NOMO-1 (cell line): ENCODE measurements at regions not wholly inside any gene's neighbourhood (a gene's known extent, or its start where the extent isn't known, plus 50 kb on each side); places are given as distances from the start of the nearest gene placed in this dataset.
"Not testable (repeated sequence)": the region's sequence is repeated elsewhere in the genome, so short reads cannot be mapped to it uniquely, and the experiment has no call there.

Experiments
- DNase-seq, 2 experiments: peaks; one replicate each; lab custom pipeline; 2025; ENCODE audit not compliant: unreplicated experiment in 2 of 2; lab: John Stamatoyannopoulos, UW

GRCh38 chr16:80263181-80263823, 277.5 kb upstream of the DYNLRB2 start:
- no peak for DNase-seq

DNA sequence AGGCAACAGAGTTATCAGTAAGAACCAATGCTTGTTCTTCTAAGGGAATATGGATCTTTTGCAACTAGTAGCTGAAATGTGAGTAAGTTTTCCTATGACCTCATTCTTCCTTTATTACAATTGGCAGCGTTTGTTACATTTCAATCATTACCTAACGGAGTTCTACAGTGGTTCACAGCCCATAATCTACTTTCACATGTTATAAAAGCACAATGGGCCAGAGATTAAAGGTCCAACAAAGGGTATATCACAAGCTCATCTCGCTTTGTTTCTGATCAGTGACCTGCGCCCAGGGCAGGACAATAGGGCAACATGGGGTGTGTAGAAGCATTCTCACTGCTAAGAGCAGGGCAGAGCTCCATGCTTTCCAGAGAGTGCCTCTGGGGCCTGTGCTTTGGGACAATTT, 279.9 kb upstream of the DYNLRB2 start:
- DNase-seq: no peak

DNA sequence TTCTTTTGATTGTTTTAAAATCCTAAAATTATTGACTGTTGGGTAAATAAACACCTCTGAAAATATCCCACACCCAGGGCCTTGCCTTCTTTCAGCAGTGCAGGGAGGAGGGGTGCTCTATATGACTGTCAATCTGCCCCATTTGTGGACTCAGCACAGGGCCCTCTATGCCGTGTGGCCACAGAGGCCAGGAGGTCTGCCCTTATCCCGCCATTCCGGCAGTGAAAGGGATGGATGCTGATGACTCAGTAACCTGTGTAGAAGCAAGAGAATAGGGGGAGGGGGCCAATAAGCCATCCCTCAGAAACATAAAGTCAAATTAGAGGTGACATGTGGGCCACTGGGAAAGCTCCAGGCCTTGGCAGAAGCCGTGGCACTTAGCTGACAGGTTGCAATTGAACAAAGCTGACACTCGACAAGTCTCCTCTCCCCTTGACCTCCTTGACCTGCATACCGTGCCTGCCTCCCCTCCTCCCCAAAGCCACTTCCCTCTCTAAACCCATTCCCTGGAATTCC, 281.4 kb upstream of the DYNLRB2 start:
- DNase-seq: no peak

GRCh38 chr16:80258407-80258806, 282.4 kb upstream of the DYNLRB2 start:
- DNase-seq: no peak

GRCh38 chr16:80254970-80255369, 285.8 kb upstream of the DYNLRB2 start:
- no peak for DNase-seq

- DNase-seq: no peak
Observed at GRCh38 chr16:80253741-80254140, 287.1 kb upstream of the DYNLRB2 start.

DNA sequence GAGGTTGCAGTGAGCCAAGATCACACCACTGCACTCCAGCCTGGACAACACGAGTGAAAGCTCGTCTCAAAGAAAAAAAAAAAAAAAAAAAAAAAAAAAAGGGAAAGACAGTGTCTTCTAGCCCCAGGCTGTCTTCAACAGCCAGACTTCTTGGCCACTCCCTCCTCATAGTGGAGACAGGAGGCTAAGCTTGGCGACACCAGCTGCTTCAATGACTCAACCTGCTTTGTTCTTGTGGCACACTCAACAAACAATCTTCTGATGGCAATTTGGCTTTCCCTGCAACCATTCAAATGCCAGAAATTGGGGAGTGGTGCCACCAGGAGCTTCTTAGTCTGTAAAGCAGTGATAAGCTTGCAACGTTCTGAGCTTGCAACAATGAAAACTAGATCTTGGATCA, 290.4 kb upstream of the DYNLRB2 start:
- DNase-seq: no peak

- not testable (repeated sequence) for DNase-seq
Observed at GRCh38 chr16:80243303-80243702, 297.5 kb upstream of the DYNLRB2 start.

DNA sequence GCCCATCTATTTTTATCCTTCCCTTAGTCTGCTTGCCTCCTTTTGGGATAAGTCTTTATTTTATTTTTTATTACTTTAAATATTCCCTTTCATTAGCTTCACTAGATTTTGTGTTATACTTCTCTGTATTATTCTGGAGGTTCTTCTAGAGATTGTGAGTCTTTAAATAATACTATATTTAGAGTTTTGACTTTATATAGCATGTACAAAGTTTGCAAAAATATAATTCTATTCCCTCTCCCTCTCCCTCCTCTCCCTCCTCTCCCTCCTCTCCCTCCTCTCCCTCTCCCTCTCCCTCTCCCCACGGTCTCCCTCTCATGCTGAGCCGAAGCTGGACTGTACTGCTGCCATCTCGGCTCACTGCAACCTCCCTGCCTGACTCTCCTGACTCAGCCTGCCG, 298.5 kb upstream of the DYNLRB2 start:
- DNase-seq: not testable (repeated sequence)

DNA sequence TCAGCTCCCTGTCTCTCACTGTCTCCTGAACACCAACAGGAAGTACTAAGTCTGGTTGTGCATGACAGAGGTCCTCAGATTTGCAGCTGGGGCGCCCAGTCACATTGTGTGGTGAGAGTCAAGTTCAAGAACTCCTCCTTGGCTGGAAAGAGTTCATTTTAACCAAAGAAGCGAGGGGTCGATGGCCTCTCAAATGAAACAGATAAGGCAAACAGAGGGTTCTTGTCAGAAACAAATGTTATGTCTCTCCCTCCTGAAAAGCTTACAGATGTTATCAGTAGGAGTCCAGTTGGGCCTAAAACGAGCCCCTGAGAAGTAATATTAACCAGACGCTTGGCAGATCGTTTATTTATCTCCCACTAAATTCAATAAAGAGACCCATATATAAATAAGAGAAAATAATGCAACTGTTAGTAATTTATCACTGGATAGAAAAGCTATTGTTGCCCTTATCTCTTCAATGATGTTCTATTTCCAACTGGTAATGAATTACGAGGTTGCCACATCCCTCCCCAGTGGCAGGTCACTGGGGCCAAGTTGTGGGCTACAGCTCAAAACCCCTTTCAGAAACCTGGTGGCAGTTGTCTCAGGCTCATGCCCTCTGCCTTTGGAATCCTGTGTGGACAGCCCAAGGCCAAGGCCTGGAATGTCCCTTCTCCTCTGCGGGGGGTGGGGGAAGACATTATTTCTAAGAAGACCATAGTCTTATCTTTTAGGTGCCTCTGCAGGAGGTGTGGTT, 307.5 kb upstream of the DYNLRB2 start:
- DNase-seq: no peak

DNA sequence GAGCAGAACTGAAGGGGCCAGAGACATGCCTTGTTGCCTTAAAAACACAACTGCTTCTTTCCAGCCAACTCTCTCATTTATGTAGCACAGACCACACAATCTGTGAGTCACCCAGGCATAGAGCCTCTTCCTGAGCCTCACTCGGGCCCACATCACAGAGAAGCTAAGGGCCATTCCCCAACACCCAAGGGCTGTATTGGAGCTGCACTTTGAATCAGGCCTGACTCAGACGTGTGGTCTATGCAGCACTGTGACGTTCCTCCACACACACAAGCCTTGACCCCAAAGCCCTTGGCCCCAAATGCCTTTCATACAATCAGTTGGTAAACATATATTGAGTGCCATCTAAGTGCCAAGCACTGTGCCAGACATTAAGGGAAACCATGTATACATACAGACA, 308.9 kb upstream of the DYNLRB2 start:
- no peak for DNase-seq

DNA sequence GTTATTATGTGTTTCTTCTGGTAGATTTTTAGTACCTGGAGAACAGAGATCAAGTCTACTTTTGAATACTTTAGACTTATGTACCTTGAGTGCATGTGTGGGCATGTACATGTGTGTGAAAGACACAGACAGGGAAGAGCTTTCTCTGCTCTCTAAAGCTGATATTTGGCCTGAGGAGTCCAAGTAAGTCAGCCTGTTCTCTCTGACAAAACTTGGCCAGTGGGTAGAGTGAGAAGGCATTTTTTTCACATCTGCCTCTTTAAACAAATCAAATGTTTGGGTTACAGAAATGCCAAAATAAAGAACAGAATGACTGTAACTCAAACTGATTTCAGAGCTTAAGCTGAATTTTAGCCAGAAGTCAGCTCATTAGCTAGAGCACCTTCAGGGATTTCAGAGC, 309.7 kb upstream of the DYNLRB2 start:
- no peak for DNase-seq

- DNase-seq: no peak
Observed at GRCh38 chr16:80230328-80231120, 310.3 kb upstream of the DYNLRB2 start.

GRCh38 chr16:80226499-80226898, 314.3 kb upstream of the DYNLRB2 start:
- DNase-seq: no peak

- DNase-seq: no peak
Observed at GRCh38 chr16:80210787-80211186, 330.0 kb upstream of the DYNLRB2 start.

- DNase-seq: no peak
Observed at GRCh38 chr16:80208743-80209142, 332.1 kb upstream of the DYNLRB2 start.

GRCh38 chr16:80208015-80208414, 332.8 kb upstream of the DYNLRB2 start:
- no peak for DNase-seq

DNA sequence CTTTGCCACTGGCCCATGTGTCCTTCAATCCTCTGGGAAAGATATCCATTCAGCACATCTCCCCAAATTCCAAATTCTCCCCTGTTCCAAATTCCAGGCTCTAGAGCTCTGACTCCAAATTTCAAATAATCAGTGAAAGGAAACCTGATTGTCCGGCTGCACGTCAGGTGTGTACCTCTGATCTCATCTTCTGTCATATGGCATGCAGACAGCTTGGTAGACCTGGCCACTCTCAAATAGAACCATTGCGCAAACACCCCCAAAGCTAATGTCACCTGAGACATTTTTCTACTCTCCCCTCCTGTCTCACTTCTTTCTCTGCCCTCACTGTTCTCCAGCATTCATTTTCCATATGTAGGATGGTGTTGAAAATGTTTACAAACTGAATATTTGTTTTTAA, 337.0 kb upstream of the DYNLRB2 start:
- no peak for DNase-seq

DNA sequence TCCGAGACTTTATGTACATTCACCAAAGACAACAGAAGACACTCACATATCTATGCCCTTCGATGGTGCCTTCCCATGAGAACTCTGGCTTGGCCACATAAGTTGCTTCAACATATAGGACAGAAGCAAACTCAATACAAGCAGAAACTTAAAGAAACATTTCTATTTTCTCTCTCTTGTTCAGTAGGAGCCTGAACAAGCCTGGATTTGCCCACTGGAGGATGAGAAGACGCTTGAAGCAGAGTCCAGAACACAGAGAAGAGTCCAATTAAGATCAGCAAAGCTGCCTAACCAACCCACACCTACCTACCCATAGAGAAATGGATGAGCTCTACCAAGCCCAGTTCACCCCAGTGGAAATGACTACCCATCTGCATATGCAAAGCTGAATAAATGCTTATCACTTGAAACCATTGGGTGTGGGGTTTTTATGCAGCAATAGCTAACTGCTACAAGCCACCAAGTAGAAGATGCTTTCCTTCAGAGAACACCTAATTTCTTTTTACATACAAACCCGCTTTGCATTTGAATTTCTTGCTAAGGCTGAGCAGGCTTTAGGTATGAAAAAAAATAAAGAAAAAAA, 337.9 kb upstream of the DYNLRB2 start:
- DNase-seq: no peak

- no peak for DNase-seq
Observed at GRCh38 chr16:80200079-80200478, 340.7 kb upstream of the DYNLRB2 start.

DNA sequence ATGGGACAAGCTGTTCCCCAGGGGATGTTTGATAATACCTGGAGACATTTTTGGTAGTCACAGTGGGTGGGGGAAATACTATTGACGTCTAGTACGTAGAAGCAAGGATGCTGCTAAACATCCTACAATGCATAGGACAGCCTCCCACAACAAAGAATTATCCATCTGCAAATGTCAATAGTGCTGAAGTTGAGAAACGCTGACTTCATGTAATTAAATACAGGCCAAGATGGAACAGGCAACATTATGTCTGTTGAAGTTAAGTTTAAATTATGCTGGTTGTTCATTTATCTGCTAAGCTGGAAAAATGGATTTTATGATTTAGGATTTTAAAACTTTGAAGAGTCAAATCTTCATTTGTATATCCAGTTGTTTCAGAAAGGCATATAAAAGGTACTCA, 341.2 kb upstream of the DYNLRB2 start:
- DNase-seq: no peak
